ENCODE measurements at regions not wholly inside any gene's neighbourhood (a gene's known extent, or its start where the extent isn't known, plus 50 kb on each side); places are given as distances from the start of the nearest gene placed in this dataset.
"Not testable (repeated sequence)": the region's sequence is repeated elsewhere in the genome, so short reads cannot be mapped to it uniquely, and the experiment has no call there.

DNA sequence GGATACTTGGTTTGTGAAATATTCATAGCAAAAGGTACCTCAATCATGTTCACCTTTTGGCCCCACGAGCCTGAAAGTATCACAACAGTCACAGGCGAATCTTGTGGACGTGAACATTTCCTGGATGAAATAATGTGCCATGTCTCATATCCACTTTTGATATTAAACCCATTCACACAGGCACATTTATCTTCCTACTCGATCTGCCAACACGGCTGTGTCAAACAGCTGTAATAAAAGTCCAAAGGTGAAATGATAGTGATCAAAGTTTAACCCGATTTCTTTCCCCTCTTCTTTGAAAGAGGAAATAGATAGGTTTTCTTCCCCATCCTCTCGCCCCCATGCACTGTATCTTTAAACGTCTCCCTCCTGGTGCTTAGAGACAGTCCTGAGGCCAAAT, 191.2 kb upstream of the PROX1 start:
- TF ChIP-seq, protein P1, sequence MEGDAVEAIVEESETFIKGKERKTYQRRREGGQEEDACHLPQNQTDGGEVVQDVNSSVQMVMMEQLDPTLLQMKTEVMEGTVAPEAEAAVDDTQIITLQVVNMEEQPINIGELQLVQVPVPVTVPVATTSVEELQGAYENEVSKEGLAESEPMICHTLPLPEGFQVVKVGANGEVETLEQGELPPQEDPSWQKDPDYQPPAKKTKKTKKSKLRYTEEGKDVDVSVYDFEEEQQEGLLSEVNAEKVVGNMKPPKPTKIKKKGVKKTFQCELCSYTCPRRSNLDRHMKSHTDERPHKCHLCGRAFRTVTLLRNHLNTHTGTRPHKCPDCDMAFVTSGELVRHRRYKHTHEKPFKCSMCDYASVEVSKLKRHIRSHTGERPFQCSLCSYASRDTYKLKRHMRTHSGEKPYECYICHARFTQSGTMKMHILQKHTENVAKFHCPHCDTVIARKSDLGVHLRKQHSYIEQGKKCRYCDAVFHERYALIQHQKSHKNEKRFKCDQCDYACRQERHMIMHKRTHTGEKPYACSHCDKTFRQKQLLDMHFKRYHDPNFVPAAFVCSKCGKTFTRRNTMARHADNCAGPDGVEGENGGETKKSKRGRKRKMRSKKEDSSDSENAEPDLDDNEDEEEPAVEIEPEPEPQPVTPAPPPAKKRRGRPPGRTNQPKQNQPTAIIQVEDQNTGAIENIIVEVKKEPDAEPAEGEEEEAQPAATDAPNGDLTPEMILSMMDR (IDR thresholded peaks at IDR 0.05): no peak
- Histone ChIP-seq H3K27me3 (no peaks in the 10 kb centered on the region), H3K9me3 (peaks cover 0 to 1% of the 10 kb centered on the region in 2 donors), H3K36me3 (no peaks in the 10 kb centered on the region), H3K4me1 (no peaks in the 10 kb centered on the region), H3K27ac (no peak overlapping the region), H3K4me3 (no peak overlapping the region)
- DNase-seq (no peak), ATAC-seq (no peak)
- intact Hi-C loops (cut with DNase I): no loop called here

DNA sequence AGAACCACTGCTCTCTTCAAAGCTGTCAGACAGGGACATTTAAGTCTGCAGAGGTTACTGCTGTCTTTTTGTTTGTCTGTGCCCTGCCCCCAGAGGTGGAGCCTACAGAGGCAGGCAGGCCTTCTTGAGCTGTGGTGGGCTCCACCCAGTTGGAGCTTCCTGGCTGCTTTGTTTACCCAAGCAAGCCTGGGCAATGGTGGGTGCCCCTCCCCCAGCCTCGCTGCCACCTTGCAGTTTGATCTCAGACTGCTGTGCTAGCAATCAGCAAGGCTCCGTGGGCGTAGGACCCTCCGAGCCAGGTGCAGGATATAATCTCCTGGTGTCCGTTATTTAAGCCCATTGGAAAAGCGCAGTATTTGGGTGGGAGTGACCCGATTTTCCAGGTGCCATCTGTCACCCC, 179.5 kb upstream of the PROX1 start:
- ATAC-seq; H3K36me3 ChIP-seq; H3K4me3 ChIP-seq; H3K27ac ChIP-seq; DNase-seq; H3K27me3 ChIP-seq; H3K4me1 ChIP-seq; H3K9me3 ChIP-seq; intact Hi-C loops (cut with DNase I): not testable (repeated sequence)

DNA sequence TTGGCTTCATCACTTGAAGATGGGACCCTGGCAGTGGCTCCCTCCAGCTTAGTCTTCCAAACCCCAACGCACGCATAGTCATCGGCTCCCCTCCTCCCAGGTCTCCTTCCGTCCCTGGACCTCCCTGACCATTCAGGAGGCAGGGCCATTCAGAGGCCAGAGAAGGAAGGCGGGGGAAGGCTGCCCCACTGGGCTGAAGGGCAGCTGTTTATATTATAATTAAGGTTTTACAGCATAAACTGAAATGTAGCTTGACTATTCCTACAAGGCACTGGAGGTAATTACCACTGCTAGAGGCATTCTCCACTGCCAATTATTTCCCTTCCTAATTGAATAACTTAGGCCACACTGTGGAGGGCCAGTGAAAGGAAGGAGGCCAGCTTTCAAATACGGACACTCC, 170.6 kb upstream of the PROX1 start:
- no peaks in the 10 kb centered on the region for H3K4me1 ChIP-seq
- H3K9me3 ChIP-seq: no peaks in the 10 kb centered on the region
- no peak for ATAC-seq
- no peaks in the 10 kb centered on the region for H3K36me3 ChIP-seq
- intact Hi-C loops (cut with DNase I): no loop called here
- H3K27me3 ChIP-seq: no peaks in the 10 kb centered on the region
- H3K27ac ChIP-seq: no peak overlapping the region
- no peak overlapping the region for H3K4me3 ChIP-seq
- no peak for DNase-seq
- TF ChIP-seq, protein P1 (IDR thresholded peaks at IDR 0.05): no peak

DNA sequence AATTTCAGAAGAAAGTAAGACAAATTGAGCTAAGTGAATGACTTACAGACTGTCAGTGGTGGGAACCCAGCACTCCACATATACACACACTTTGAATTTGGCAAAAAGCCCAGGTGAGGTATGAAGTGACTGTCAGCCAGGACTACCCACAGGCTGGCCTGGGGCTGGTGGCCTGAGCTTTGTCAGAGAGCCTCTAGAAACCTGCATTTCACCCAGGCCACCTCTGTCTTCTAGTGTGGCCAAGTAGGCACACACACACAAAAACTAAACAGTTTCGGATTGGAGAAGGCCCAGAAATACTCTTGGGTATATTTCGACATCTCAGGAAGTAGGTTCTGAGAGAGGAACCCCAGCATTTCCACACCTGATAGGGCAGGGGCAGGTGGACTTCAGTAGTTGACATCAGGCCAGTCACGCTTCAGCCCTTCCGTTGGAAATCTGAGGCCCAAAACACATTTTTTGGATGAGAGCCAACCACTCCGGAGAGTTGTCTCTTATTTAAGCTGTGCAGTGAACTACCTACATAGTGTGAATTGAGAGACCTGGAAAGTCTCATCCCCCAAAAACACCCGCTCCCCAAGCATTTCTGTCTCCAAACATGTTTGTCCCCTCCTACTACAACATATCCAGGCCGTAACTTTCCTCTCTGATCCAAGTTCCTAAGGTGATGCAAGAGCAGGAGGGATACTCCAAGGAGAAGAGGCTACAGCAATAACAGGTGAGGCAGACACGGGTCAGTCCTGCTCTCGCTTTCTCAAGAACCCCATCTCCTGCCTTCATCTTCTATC, 167.2 kb upstream of the PROX1 start:
- ATAC-seq: peak; percentile 79
- DNase-seq: peak in 1 of 4 donors; percentile 23
- H3K36me3 ChIP-seq: no peaks in the 10 kb centered on the region
- H3K4me1 ChIP-seq: no peaks in the 10 kb centered on the region
- intact Hi-C loops (cut with DNase I): no loop called here
- TF ChIP-seq, protein P1 (IDR thresholded peaks at IDR 0.05): no peak
- H3K4me3 ChIP-seq: no peak overlapping the region
- no peaks in the 10 kb centered on the region for H3K27me3 ChIP-seq
- no peaks in the 10 kb centered on the region for H3K9me3 ChIP-seq
- H3K27ac ChIP-seq: no peak overlapping the region

DNA sequence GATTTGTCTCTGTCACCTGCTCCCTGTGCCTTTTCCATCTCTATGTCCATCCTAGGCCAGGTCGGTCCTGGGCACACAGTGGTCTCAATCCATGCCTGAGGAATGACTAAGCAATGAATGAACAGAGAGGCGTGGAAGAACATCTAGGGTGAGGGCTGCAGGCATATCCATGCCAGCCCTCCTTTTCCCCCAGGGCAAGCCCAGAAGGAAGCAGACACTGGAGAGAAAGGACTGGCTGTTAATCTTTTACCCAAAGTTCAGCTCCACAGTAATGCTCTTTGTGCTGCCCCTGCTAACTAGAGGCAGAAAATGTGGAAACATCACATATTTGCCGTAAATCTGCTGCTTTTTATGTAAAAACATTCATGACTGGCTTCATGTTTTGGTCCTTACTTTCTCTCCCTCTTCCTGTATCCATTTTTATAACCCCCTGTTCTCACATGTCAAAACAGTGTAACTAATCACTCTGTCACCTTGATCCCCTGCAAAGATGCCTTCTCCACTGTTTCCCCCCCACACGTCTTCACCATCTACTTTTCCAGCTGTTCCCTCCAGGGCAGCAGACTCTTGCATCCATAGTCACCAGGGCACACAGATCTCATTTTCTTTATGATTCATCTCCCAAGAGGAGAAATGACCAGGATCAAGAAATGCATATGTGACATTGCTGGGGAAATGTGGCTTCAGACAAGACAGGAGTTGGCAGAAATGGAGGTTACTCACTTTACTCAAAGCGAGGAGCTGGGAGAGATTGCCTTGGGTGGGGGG, 166.4 kb upstream of the PROX1 start:
- intact Hi-C loops (cut with DNase I): no loop called here
- Histone ChIP-seq H3K36me3 (no peaks in the 10 kb centered on the region), H3K27me3 (no peaks in the 10 kb centered on the region), H3K9me3 (no peaks in the 10 kb centered on the region), H3K4me1 (no peaks in the 10 kb centered on the region), H3K4me3 (no peak overlapping the region), H3K27ac (no peak overlapping the region)
- TF ChIP-seq, protein P1 (IDR thresholded peaks at IDR 0.05): no peak
- no peak for DNase-seq
- no peak for ATAC-seq

Measured in left lung (tissue), 4 donors.